Erythroblast (primary cell): ENCODE measurements at regions not wholly inside any gene's neighbourhood (a gene's known extent, or its start where the extent isn't known, plus 50 kb on each side); places are given as distances from the start of the nearest gene placed in this dataset.

Experiments used
- GATA1 ChIP-seq: IDR thresholded peaks from 2 replicates; pipeline ENCODE4 v1.6.1; 2011; ENCODE audit warnings: low read depth, mild to moderate bottlenecking, control low read depth, low read length, moderate library complexity
- POLR2A ChIP-seq: IDR thresholded peaks from 2 replicates; pipeline ENCODE4 v1.6.1; 2011; ENCODE audit warnings: mild to moderate bottlenecking, low read length

- TF ChIP-seq POLR2A (no peak), GATA1 (no peak)
These were observed 135.8 kb upstream of the HAAO start for GRCh38 chr2:42928161-42928691.
